KG1 (cell line): ENCODE measurements at regions not wholly inside any gene's neighbourhood (a gene's known extent, or its start where the extent isn't known, plus 50 kb on each side); places are given as distances from the start of the nearest gene placed in this dataset.

Experiments
- DNase-seq: peaks from one replicate; lab custom pipeline; 2025; lab: John Stamatoyannopoulos, UW

DNA sequence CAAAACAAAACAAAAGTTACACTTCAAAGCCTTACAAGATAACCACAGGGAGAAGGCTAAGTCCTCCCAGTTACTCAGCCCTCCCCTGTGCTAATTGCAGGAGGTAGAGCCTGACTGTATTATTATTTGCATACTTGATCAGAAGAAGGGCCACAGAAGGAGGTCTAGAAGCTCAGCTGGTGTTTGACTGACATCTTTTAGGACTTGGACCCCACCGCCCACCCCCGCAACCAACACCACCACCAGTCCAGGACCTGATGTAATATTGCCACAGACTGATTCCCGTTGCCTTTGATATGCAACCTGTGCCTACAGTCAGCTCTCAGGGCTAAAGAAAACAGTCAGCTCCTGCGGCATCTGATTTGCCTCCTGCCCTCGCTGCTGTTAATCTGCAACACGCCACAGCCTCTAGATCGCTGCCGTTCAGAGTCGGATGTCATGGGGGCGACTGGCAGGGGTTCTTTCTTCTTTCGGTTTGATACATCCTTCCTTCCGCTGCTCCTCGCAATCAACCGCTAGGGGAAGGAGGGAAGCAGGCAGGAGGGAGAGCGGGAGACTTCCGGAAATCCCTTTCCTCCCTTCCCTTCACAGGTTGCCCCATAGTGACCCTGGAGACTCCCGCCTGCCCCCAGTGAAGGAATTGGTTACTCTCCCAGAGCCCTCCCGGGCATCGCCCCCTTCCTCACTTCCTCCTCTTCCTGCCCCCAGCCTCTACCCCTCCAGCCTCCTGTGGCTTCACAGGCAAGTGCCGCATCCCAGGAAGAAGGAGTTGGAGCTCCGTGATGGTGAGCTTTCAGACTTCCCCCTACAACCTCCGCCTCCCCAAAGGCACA is 90.5 kb upstream of the SOX9 start:
- no peak for DNase-seq

DNA sequence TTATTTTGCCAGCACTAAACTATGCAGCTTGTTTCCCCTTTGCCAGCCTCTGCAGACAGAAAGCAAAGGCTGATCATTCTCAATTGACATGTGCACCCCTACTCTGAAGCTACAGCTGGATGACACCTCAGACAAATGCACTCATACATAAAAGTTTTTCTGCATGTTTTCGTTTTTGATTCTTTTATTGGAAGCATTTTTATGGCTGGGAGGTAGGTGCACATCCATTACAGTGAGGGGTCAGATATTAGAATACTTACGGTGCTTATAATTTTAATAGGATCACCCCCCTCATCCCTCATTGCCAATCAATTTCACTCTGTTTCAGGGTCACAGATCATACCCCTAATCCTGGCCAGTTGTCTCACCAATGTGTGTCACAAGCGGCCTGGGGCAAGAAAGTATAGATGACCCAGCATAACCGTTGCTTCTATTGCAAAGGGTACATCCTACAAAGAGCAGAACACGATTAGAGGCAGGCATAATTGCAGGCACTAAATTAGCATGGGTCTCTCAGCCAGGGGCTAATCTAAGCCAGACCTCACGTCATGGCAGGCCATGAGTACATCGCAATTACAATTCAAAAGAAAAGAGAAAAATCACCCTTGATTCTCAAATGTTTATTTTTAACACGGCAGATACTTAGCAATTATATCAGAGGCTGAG is 89.5 kb upstream of the SOX9 start:
- DNase-seq, result no peak

DNA sequence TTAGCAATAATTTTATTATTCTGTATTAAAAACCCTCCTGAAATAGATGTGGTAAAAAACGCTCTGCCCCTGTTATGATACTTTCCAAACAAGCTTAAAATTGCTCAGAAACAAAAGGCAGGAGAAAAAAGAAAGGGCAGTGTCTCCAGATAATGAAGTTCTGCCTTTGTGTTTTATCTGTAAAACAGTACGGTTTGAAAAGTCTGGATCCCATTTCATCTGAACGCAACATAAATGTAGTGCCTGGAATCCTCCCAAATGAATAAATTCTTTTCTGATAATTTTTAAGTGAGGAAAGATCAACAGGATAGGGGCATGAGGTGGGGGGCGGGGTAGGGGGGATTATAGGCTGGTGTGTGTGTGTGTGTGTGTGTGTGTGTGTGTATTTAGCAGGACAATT is 87.5 kb upstream of the SOX9 start:
- DNase-seq, result no peak

DNA sequence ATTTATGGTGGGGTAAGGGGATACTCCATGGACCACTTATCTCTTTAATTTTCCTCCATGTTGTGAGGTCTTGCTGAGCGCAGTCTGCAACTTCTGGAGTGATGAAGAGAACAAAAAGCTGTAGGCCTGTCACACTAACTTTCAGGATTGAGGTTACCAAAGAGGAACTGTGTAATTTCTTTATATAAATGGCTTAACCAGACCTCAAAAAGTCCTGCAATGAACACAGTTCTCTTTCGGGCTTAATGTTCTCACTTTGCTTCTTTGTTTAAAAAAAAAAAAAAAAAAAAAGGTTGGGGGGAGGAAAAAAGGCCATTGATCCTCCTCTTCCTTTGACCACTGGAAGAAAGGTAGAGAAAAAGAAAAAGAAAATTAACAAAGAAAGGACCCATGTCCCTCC is 86.8 kb upstream of the SOX9 start:
- no peak for DNase-seq

DNA sequence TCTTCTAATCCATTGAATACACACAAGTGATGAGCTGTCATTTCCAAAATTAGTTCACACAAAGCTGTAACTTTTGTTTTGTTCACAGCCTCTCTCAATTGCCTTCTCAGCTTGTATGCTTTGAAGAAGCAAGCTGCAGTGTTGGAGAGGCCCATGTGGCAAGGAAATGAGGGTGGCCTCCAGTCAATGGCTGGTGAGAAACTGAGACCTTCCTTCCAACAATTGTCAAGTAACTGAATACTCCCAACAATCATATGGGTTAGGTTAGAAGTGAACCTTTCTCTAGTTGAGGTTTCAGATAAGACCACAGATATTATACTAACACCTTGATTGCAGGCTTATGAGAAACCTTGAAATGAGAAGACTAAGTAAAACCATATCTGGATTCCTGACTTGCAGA is 82.4 kb upstream of the SOX9 start:
- no peak for DNase-seq

DNA sequence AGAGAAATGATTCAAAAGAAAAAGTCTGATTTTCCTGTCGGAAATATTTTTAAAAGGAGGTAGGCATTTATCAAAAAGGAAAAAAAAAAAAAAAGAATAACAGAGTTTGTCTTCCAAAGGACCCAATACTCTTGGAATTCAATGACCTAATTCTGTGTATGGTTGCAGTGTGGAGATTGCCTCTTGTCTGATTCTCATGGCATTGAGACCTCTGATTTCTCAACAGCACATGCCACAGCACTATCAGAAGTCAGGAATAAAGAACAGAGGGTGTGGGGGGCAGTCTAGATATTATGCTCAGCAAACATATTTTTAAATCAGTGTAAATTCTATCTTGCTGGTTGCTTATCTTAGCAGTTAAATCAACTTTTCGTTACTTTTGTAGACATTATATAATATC is 81.3 kb upstream of the SOX9 start:
- DNase-seq, result no peak

DNA sequence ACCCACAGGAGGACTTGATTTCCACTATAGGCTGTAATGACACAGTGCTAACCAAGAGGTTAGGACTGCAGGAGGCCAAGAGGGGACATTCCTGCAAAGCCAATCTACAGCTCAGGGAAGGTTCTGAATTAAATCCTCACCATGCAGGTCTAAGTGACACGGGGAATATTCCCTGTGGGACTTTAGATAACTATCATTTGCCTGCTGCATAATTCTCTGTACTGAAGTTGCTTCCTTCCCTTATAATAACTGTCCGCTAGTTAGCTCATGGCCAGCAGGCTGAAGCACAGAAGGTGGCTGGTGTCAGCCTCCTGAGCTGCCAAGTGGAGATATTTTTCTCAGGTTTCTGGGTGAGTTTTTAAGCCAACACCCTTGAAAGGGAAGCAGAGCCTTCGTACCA is 74.6 kb upstream of the SOX9 start:
- no peak for DNase-seq

DNA sequence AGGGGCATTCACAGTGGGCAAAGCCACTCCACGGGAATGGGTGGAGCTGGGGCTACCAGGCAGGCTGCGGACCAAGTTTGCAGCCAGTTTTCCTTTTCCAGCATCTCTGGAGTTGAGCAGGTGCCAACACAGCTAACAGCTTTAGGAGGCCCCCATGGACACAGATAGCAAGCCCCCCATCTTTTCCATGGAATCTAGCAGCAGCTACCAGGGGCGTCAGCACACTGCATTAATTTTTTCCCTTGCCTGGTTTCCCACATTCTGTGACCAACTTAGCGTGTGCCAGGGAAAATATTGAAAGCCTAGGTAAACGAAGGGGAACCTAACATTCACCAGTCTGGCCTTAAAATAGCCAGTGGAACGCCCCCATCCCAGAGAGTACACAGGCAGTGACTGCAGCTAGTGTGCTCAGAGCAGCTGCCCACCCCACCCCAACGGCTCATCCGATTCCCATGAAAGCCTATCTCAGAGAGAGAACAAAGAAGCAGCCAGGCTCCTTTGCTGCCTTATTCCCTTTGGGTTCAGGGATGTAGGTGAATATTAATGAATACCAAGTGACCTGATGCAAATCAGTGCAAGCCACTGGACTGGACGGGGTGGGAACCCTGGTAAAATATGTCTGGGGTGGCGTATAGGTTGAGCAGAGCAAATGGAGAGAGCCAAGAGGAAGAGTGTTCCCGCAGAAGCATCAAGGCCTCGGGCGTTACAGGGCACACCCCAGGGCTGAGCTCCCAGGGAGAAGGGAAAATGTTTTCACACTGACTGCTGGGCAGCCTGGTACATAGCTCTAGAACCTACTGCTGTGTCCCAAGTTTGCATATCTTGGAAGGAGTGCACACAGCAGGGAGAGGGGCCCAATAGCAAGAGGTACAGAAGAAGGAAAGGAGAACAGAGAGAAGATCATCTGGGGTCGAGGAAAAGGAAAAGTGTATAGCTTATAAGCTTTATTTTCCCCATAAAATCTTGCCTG is 73.9 kb upstream of the SOX9 start:
- no peak for DNase-seq

DNA sequence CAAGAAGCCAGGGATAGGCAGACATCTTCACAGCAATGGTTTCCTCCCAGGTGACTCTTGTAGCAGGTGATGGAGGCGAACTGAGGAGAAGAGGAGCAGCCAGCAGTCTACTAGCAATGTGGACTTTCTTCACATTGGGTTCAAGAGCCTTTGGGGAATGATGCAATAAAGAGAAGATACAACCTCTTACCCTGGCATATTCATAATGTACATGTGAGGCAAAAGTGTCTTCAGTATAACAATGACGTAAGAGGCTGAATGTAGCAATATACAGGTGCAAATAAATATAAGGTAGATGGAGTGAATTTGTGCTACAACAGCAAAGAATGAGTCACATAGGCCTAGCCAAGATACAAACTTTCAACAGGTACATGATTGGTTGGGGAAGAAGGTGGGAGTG is 70.9 kb upstream of the SOX9 start:
- DNase-seq, result no peak

DNA sequence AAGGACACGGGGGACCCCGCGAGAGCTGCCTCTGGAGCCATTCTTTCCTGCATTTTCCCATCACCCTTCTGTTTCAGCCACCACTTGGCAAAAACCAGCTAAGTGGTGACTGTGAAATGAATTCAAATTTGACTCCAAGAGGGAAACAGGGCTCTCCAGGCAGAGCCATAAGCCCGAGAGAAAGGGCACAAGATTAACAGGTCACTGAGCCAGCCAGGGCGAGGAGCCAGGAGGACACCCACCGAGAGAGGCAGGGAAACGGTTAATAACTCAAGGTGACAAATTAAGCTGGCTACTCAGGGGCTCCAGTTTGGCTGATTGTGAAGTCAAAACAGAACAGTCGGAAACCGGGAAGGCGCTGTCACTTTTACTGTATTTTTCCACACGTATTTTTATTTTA is 67.8 kb upstream of the SOX9 start:
- DNase-seq, result no peak

DNA sequence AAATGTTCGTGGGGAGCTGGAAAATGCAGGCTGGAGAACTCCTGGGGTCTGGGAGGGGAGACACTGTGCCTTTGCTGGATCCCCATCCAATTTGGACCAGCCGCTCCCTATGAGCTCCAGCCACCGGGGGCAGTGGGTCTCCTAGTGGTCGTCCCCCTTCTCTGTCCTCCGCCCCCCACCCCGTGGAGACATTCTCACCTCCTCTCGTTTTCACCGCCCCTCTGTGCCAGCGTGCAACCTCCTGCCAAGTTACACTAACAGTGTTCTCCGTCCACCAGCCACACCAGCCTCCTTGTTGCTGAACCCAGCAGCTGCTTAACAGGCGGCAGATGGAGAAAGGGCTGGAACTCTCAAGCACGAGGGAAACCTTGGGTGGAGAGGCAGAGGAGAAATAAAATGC is 67.4 kb upstream of the SOX9 start:
- no peak for DNase-seq

DNA sequence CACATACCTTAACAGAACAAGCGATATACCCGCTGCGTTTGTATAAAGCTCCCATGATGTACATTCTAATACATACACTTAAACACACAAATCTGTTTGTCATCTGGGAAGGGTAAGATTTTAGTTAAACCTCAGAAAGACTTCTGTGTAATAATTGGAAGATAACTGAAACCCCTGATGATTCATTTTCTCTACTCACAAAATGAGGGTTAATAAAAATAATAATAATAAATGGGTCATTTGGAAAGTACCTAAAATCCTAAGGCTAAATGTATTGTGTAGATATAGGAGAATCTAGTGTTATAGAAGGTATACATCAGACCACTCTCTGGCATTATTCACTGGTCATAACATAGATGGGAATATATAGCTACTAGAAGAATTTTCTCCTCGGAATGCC is 64.7 kb upstream of the SOX9 start:
- no peak for DNase-seq

DNA sequence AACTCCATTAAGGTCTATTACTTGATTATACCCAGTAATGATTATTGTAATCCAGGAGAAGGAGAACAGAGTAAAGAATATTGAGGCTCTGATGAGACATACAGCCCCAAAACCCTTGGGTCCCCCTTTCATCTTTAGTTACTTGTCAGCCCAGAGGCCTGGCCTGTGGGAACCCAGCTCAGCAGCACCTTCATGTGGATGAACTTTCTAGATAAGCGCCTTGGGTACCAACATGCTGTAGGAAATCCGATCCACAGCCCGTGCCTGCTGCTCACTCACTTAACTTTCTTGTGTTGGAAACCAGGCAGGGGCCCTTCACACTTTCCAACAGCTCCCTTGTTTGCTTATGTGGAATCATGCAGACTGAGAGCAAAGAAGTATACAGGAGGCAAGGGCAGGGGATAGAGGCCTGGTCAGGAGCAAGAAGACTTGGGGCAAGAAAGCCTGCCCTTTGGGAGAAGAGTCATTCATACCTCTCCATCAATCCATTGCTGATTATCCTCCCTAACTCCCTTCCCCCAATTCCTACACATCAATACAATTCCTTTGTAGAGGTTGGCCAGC is 64.0 kb upstream of the SOX9 start:
- DNase-seq, result no peak

DNA sequence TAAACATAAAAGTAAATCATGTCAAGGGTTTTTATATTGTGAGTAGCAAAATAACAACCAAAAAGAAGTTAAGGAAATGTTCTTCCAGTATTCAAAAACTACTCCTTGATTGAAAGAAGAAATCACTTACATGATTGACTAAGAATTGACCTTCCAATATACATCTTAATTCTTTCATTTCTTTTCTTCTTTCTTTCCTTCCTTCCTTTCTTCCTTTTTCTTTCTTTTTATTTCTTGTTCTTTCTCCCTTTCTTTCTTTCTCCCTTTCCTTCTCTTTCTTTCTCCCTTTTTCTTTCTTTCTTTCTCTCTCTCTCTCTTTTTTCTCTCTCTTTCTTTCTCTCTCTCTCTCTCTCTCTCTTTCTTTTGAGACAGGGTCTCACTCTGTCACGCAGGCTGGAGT is 60.7 kb upstream of the SOX9 start:
- DNase-seq, result no peak

DNA sequence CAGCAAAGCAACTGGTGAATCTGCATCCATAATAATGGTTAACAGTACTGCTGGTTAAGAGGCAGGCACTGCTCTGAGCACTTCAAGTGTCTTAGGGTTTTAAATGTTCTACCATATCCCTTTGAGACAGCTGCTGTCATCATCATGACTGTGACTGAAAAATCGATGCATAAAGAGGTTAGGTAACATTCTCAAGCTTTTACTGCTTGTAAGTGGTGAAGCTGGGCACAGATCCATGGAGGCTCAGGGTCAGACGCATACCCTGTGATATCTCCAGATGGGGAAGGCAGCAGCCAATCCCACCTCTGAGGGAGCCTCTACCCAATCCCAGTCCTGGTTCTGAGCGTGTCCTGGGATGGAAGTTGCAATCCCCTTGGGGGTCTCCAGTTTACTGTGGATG is 57.6 kb upstream of the SOX9 start:
- DNase-seq, result no peak

DNA sequence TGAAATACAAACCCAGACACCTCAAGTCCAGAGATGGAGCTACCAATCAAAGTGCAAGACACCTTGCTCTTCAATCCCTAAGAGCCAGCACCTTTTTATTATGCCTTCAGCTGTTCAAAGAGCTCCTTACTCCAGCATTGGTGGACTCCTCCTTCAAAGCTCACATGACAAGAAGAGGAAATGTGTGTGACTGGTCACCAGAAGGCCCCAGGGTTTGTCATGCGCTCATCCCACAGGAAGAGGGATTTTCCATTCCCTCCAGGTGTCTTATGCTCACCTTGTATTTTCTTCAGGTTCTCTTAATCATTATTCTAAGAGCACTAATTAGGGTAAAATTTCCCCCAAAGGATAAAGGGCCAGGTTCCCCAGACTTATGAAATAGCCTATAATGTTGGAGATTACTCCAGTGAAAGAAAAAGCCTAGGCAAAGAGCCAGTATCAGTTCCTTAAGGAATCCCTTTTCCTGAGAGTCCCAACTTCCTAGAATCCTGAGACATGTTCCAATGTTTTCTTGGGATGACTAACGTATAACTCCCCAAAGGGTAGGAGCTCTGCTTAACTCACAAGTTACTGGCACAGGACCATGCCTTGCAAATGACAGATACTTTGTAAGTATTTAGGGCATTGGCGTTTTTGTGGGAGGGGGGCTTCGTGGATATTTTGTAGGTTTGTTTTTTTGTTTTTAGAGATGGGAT is 56.9 kb upstream of the SOX9 start:
- no peak for DNase-seq

DNA sequence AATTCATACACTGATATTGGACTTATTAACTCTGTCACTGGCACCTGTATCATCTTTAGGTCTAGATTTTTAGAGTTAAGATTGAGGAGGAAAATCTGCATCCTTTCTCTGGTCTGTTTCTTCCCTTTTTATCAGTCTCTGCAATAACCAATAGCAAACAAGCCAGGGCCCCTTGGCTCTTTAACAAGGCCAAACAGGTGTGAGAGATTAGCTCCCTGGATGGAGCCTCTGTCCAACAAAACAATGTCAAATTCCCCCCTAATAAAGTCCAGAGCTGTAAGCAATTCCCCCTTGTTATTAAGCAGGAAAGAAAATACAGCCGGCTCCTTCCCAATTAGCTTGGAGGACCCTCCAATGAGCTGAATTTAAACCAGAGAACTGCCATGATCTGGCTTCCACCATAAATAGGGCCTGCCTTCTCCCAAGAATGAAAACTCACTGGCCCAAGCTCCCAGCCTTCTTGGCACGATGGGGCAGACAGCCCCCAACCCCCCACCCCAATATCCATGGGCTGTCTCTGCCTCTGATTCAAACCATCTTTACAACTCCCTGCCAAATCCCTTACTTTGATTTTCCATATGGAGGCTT is 56.1 kb upstream of the SOX9 start:
- DNase-seq, result no peak

DNA sequence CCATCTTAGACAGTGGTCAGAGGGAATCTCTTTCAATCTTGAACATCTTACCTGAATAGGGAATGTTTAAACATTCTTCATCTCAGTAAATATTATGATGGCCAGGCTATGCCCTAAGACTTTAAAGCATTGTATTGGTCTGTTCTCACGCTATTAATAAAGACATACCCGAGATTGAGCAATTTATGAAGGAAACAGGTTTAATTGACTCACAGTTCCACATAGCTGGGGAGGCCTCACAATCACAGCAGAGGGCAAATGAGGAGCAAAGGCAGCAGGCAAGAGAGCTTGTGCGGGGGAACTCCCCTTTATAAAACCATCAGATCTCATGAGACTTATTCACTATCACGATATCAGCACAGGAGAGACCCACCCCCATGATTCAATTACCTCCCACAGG is 55.3 kb upstream of the SOX9 start:
- DNase-seq, result no peak

DNA sequence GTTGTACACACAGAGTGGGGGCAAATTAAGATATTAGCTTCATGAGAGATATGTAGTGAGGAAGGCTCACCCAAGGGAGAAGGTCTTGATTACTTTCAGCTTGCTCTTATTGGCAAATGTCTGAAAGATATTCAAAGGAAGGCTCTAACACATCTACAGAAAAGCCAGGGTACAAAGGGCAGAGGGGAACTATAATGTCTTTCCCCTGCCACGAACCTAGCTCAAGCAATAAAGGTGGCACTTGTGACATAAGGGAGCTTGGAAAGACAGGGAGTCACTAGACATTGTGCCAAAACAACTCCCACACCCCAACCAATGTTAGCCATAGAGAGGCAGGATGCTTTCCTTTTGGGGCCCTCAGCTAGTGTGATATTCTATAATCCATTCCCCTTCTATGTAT is 52.2 kb upstream of the SOX9 start:
- no peak for DNase-seq

DNA sequence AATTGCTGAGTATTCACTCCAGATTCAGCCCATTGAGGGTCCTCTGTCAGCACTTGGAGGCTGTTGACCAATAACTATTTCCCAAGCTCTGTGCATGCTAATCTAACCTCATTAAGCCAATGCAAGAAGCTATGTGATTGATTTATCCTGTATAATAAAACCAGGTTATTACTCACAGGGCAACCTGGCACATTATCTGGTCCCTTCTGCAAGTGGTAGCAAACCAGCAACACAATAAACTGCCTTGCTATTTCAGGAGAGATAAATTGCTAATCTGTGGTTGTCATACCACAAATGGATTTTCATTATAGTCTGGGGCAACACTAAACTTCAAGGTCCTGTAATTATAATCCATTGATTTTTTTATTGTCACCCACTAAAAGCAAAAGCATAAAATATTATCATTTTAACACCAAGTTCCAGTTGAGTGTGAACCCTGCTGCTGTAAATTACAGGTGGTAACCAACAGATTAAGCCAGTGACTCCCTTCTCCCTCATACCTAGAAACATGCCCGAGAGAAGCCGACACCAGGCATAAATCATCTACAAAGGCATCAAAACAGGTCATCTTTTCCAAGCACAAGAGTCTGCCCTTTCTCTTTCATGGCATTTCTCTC is 51.1 kb upstream of the SOX9 start:
- DNase-seq, result no peak
